GM18508 (cell line): ENCODE measurements at regions not wholly inside any gene's neighbourhood (a gene's known extent, or its start where the extent isn't known, plus 50 kb on each side); places are given as distances from the start of the nearest gene placed in this dataset.
"Not testable (repeated sequence)": the region's sequence is repeated elsewhere in the genome, so short reads cannot be mapped to it uniquely, and the experiment has no call there.

Experiments used
- ATAC-seq: cut with Tn5 transposase; IDR thresholded peaks from one replicate; pipeline ENCODE4 v1.9.1; 2021; ENCODE audit warnings: moderate number of reproducible peaks; ENCODE audit not compliant: insufficient read depth, unreplicated experiment

GRCh38 chr6:140370976-140371870, 996.8 kb upstream of the CITED2 start:
- no peak for ATAC-seq

GRCh38 chr6:140370441-140370840, 996.0 kb upstream of the CITED2 start:
- no peak for ATAC-seq

GRCh38 chr6:140366991-140367390, 992.5 kb upstream of the CITED2 start:
- no peak for ATAC-seq

- no peak for ATAC-seq
Measured at GRCh38 chr6:140364916-140365315, 990.5 kb upstream of the CITED2 start.

GRCh38 chr6:140360651-140361050, 986.2 kb upstream of the CITED2 start:
- no peak for ATAC-seq

- ATAC-seq: no peak
Measured at GRCh38 chr6:140355476-140355875, 981.0 kb upstream of the CITED2 start.

GRCh38 chr6:140354296-140354695, 979.8 kb upstream of the CITED2 start:
- ATAC-seq: no peak

GRCh38 chr6:140353536-140353935, 979.1 kb upstream of the CITED2 start:
- no peak for ATAC-seq

GRCh38 chr6:140346428-140346827, 972.0 kb upstream of the CITED2 start:
- no peak for ATAC-seq

GRCh38 chr6:140345935-140346334, 971.5 kb upstream of the CITED2 start:
- ATAC-seq: no peak

- ATAC-seq: no peak
Measured at GRCh38 chr6:140344142-140344913, 969.9 kb upstream of the CITED2 start.

GRCh38 chr6:140343128-140343527, 968.7 kb upstream of the CITED2 start:
- no peak for ATAC-seq

GRCh38 chr6:140341272-140341671, 966.8 kb upstream of the CITED2 start:
- no peak for ATAC-seq

GRCh38 chr6:140340795-140341194, 966.3 kb upstream of the CITED2 start:
- no peak for ATAC-seq

- not testable (repeated sequence) for ATAC-seq
Measured at GRCh38 chr6:140339084-140339483, 964.6 kb upstream of the CITED2 start.

GRCh38 chr6:140321891-140322290, 947.4 kb upstream of the CITED2 start:
- ATAC-seq: no peak

- ATAC-seq: no peak
Measured at GRCh38 chr6:140320081-140321080, 945.9 kb upstream of the CITED2 start.

- ATAC-seq: peak; percentile 90
Measured at GRCh38 chr6:140319209-140319608, 944.8 kb upstream of the CITED2 start.

- ATAC-seq: no peak
Measured at GRCh38 chr6:140318408-140318807, 944.0 kb upstream of the CITED2 start.

- ATAC-seq: no peak
Measured at GRCh38 chr6:140317950-140318349, 943.5 kb upstream of the CITED2 start.
